HEK293T (cell line): ENCODE measurements at regions not wholly inside any gene's neighbourhood (a gene's known extent, or its start where the extent isn't known, plus 50 kb on each side); places are given as distances from the start of the nearest gene placed in this dataset.

Experiments
- ARNT ChIP-seq: fragments of 450-650 bp; IDR thresholded peaks from 2 replicates; pipeline ENCODE4 v1.6.1; 2017; ENCODE audit warnings: mild to moderate bottlenecking
- BHLHE40 ChIP-seq: fragments of 450-650 bp; IDR thresholded peaks from 2 replicates; pipeline ENCODE4 v1.6.1; 2016; ENCODE audit warnings: mild to moderate bottlenecking, moderate library complexity, borderline replicate concordance
- CTBP1 ChIP-seq: fragments of 450-650 bp; IDR thresholded peaks from 2 replicates; pipeline ENCODE4 v1.6.1; 2016; ENCODE audit warnings: borderline replicate concordance
- ELF4 ChIP-seq: fragments of 450-650 bp; IDR thresholded peaks from 2 replicates; pipeline ENCODE4 v1.6.1; 2017; ENCODE audit warnings: antibody characterized with exemption
- FOXA1 ChIP-seq: fragments of 450-650 bp; IDR thresholded peaks from 2 replicates; pipeline ENCODE4 v1.6.1; 2016; ENCODE audit warnings: mild to moderate bottlenecking
- FOXK2 ChIP-seq: fragments of 450-650 bp; IDR thresholded peaks from 2 replicates; pipeline ENCODE4 v1.6.1; 2016; ENCODE audit warnings: mild to moderate bottlenecking
- FOXM1 ChIP-seq: fragments of 450-650 bp; IDR thresholded peaks from 2 replicates; pipeline ENCODE4 v1.6.1; 2017; ENCODE audit warnings: mild to moderate bottlenecking, borderline replicate concordance
- HDGF ChIP-seq: fragments of 450-650 bp; IDR thresholded peaks from 2 replicates; pipeline ENCODE4 v1.6.1; 2017; ENCODE audit warnings: antibody characterized with exemption, borderline replicate concordance
- L3MBTL2 ChIP-seq: fragments of 450-650 bp; conservative IDR thresholded peaks from 2 replicates; pipeline ENCODE4 v1.6.1; 2016; ENCODE audit warnings: mild to moderate bottlenecking
- NFRKB ChIP-seq: fragments of 450-650 bp; IDR thresholded peaks from 2 replicates; pipeline ENCODE4 v1.6.1; 2016; ENCODE audit warnings: mild to moderate bottlenecking, moderate library complexity
- SP1 ChIP-seq: fragments of 450-650 bp; IDR thresholded peaks from 2 replicates; pipeline ENCODE4 v1.6.1; 2017
- SUZ12 ChIP-seq: fragments of 450-650 bp; IDR thresholded peaks from 2 replicates; pipeline ENCODE4 v1.6.1; 2016; ENCODE audit warnings: mild to moderate bottlenecking
- ZNF384 ChIP-seq: fragments of 450-650 bp; IDR thresholded peaks from 2 replicates; pipeline ENCODE4 v1.6.1; 2016
- TF ChIP-seq, protein P1 (sequence below): fragments of 450-650 bp; IDR thresholded peaks from 2 replicates; pipeline ENCODE4 v1.6.1; 2016

DNA sequence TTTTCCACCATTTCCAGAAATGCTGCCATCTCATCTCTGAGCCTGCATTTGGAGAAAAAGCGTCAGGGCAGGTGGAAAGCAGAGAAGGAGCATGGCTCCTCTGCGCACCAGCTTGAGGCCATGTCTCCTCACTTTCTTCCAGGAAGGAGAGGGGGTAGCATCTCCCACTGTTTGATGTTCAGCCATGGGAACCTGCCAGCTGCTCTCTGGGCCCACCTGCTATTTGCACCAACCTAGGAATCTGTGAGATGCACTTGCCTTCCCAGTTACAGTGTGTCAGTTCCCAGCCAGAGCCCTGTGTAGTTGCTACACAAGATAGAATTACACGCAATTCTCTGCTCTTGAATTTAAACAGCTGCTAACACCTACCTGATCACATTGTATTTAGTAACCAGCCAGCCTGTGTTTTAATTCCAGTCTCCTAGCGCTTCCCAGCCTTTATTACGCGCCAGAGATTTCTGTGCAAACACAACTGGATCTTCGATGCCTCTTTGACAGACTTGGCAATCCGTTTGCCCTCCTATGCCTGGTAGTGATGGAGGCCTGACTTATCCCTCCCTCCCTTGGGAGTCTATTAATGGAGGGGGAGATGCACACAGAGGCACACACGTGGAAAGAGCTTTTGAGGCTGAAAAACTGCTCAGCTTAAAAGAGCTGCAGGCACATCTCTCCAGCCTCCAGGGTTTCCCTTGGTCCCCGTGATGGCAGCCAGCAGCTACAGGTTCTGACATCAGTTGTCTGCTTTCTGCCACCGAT lies 98.1 kb upstream of the SEC14L1 start:
- no peak for TF ChIP-seq HDGF
- no peak for TF ChIP-seq L3MBTL2
- TF ChIP-seq FOXM1 = no peak
- TF ChIP-seq ELF4 = no peak
- TF ChIP-seq SP1 = no peak
- no peak for TF ChIP-seq CTBP1
- TF ChIP-seq NFRKB = no peak
- TF ChIP-seq ZNF384 = no peak
- TF ChIP-seq SUZ12 = no peak
- TF ChIP-seq BHLHE40 = no peak
- no peak for TF ChIP-seq ARNT
- TF ChIP-seq FOXK2 = no peak
- TF ChIP-seq, protein P1, sequence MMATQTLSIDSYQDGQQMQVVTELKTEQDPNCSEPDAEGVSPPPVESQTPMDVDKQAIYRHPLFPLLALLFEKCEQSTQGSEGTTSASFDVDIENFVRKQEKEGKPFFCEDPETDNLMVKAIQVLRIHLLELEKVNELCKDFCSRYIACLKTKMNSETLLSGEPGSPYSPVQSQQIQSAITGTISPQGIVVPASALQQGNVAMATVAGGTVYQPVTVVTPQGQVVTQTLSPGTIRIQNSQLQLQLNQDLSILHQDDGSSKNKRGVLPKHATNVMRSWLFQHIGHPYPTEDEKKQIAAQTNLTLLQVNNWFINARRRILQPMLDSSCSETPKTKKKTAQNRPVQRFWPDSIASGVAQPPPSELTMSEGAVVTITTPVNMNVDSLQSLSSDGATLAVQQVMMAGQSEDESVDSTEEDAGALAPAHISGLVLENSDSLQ = no peak
- TF ChIP-seq FOXA1 = no peak
